NT2/D1 (cell line): ENCODE measurements at regions not wholly inside any gene's neighbourhood (a gene's known extent, or its start where the extent isn't known, plus 50 kb on each side); places are given as distances from the start of the nearest gene placed in this dataset.
"Not testable (repeated sequence)": the region's sequence is repeated elsewhere in the genome, so short reads cannot be mapped to it uniquely, and the experiment has no call there.

Experiments
- YY1 ChIP-seq: IDR thresholded peaks from 2 replicates; pipeline ENCODE4 v1.6.1; 2011; ENCODE audit not compliant: insufficient read length, insufficient read depth
- ZNF274 ChIP-seq: IDR thresholded peaks from 2 replicates; pipeline ENCODE4 v1.6.1; 2011; ENCODE audit warnings: mild to moderate bottlenecking, low read depth, low read length

- TF ChIP-seq YY1, ZNF274: not testable (repeated sequence)
Measured at GRCh38 chr12:131658605-131659004, 52.3 kb upstream of the SFSWAP start.
